Lower lobe of right lung (tissue), 2 donors: ENCODE measurements at regions not wholly inside any gene's neighbourhood (a gene's known extent, or its start where the extent isn't known, plus 50 kb on each side); places are given as distances from the start of the nearest gene placed in this dataset.

Experiments used
- ATAC-seq, 2 donors: fragments of 200-7000 bp; cut with Tn5 transposase; one replicate each; pipeline ENCODE4 v1.9.1; 2020 to 2022; ENCODE audit warnings: mild to moderate bottlenecking in 2 of 2, moderate library complexity in 2 of 2
- DNase-seq: peaks from one replicate; pipeline ENCODE4 v3.0.0-alpha.2; 2020
- H3K27ac ChIP-seq: fragments of 200-600 bp; one replicate; pipeline ENCODE4 v1.8.0; 2022
- H3K27me3 ChIP-seq: fragments of 200-600 bp; one replicate; pipeline ENCODE4 v1.8.0; 2022; ENCODE audit warnings: low read depth
- H3K36me3 ChIP-seq: fragments of 200-600 bp; one replicate; pipeline ENCODE4 v1.8.0; 2022; ENCODE audit warnings: mild to moderate bottlenecking
- H3K4me1 ChIP-seq: fragments of 200-600 bp; one replicate; pipeline ENCODE4 v1.8.0; 2022
- H3K4me3 ChIP-seq: fragments of 200-600 bp; one replicate; pipeline ENCODE4 v1.8.0; 2022; ENCODE audit warnings: mild to moderate bottlenecking
- H3K9me3 ChIP-seq: fragments of 200-600 bp; one replicate; pipeline ENCODE4 v1.8.0; 2022
- intact Hi-C: fragments of 100-400 bp; cut with DNase I; formaldehyde crosslinking; loops from one replicate; pipeline ENCODE4 v1.11.0; 2022
- TF ChIP-seq, protein P1 (sequence below): fragments of 200-600 bp; IDR thresholded peaks from one replicate; pipeline ENCODE4 v1.8.0; 2022; ENCODE audit warnings: antibody characterized with exemption, mild to moderate bottlenecking
- donor health status: DM: no; HTN: yes; CAD: no; lungs with severe emphysema.

DNA sequence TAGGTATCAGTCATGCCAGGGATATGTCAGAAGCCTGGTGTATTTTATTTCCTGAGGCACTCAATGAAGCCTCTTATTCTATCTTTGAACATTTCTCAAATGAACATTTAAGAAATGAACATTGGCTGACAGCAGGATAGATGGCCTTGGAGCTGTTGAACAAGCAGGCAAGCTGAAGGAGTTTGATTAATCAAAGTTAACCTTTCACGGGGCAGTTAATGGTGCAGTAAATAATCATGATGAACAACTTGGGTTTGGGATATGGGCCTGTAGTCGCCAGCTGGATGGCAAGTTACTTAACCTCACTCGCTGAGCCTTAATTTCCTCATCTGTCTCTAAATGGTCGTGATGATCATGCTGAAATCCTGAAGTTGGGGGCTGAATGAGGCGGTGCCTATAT, 333.0 kb downstream of the SFMBT2 start:
- DNase-seq (no peak), ATAC-seq (no peak)
- peaks cover 6% of the 10 kb centered on the region for H3K27me3 ChIP-seq
- no peak overlapping the region for H3K27ac ChIP-seq
- TF ChIP-seq, protein P1, sequence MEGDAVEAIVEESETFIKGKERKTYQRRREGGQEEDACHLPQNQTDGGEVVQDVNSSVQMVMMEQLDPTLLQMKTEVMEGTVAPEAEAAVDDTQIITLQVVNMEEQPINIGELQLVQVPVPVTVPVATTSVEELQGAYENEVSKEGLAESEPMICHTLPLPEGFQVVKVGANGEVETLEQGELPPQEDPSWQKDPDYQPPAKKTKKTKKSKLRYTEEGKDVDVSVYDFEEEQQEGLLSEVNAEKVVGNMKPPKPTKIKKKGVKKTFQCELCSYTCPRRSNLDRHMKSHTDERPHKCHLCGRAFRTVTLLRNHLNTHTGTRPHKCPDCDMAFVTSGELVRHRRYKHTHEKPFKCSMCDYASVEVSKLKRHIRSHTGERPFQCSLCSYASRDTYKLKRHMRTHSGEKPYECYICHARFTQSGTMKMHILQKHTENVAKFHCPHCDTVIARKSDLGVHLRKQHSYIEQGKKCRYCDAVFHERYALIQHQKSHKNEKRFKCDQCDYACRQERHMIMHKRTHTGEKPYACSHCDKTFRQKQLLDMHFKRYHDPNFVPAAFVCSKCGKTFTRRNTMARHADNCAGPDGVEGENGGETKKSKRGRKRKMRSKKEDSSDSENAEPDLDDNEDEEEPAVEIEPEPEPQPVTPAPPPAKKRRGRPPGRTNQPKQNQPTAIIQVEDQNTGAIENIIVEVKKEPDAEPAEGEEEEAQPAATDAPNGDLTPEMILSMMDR, result no peak
- H3K4me1 ChIP-seq, result no peaks in the 10 kb centered on the region
- no peaks in the 10 kb centered on the region for H3K9me3 ChIP-seq
- intact Hi-C loops, result no loop called here
- no peaks in the 10 kb centered on the region for H3K36me3 ChIP-seq
- no peak overlapping the region for H3K4me3 ChIP-seq

GRCh38 chr10:7075851-7076250, 335.0 kb downstream of the SFMBT2 start:
- peaks cover 6% of the 10 kb centered on the region for H3K27me3 ChIP-seq
- no peaks in the 10 kb centered on the region for H3K4me1 ChIP-seq
- ATAC-seq, result no peak
- DNase-seq, result no peak
- TF ChIP-seq, protein P1, result no peak
- H3K9me3 ChIP-seq, result no peaks in the 10 kb centered on the region
- H3K36me3 ChIP-seq, result no peaks in the 10 kb centered on the region
- intact Hi-C loops, result no loop called here
- no peak overlapping the region for H3K4me3 ChIP-seq
- no peak overlapping the region for H3K27ac ChIP-seq

DNA sequence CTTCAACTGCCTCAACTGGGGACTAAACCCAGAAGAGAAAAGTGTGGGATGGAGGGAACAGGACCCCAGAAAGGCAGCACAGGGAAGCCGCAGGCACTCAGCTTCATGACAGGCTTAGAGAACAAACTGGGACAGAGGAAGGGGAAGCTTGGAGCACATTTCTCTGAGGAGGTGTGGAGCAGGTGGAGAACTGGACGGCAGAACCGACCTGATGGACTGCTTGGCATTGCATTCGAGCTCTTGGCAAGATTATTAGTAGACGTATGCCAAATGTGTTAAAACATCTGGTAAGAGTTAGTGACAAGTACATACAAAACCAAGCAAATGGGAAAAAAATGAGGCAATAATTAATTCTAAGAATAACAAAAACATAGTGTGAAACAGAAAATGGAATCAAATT, 335.7 kb downstream of the SFMBT2 start:
- intact Hi-C loops, result no loop called here
- no peaks in the 10 kb centered on the region for H3K9me3 ChIP-seq
- no peaks in the 10 kb centered on the region for H3K4me1 ChIP-seq
- H3K27me3 ChIP-seq, result peaks cover under 1% of the 10 kb centered on the region
- no peaks in the 10 kb centered on the region for H3K36me3 ChIP-seq
- TF ChIP-seq, protein P1, result no peak
- DNase-seq, result no peak
- ATAC-seq, result no peak
- no peak overlapping the region for H3K4me3 ChIP-seq
- no peak overlapping the region for H3K27ac ChIP-seq

DNA sequence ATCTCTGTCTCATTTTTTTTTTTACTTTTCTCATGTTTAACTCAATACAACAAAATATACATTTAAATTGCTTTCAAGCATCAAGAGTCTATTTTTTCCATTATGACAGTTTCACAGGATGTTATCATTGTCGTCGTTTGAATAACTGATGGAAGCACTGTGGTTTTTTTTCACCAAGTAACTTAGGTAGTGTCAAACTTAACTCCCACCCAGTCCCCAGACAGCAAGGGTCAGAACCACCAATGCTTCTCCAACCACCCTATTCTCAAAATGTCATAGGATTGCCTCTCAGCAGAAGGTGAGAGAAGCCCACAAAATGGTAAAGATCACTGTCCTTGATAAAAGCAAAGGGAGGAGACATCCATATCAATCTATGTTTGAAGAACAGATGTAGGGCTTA, 339.4 kb downstream of the SFMBT2 start:
- H3K36me3 ChIP-seq, result no peaks in the 10 kb centered on the region
- no peak overlapping the region for H3K4me3 ChIP-seq
- H3K4me1 ChIP-seq, result no peaks in the 10 kb centered on the region
- no peaks in the 10 kb centered on the region for H3K27me3 ChIP-seq
- intact Hi-C loops, result no loop called here
- ATAC-seq, result no peak
- no peak for DNase-seq
- TF ChIP-seq, protein P1, result no peak
- H3K27ac ChIP-seq, result no peak overlapping the region
- no peaks in the 10 kb centered on the region for H3K9me3 ChIP-seq

DNA sequence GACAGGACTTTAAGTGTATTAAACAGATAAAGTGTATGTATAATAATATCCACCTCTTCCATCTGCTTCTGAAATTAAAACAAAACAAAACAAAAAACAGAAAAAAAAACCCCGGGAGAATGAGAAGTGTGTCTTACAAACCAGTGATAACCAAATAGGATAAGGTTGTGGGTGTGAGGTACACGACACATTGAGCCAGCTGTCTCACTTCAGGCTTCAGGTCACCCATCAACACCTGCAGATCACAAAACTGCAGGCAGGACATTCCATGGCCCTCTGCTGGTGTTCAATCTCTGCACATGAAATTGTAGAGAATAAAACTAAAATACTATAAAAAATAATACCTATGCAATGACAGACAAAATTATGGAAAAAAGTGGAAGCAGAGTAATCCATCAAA, 339.9 kb downstream of the SFMBT2 start:
- H3K27me3 ChIP-seq, result no peaks in the 10 kb centered on the region
- TF ChIP-seq, protein P1, result no peak
- no peaks in the 10 kb centered on the region for H3K9me3 ChIP-seq
- no peaks in the 10 kb centered on the region for H3K4me1 ChIP-seq
- intact Hi-C loops, result no loop called here
- DNase-seq (no peak), ATAC-seq (no peak)
- no peak overlapping the region for H3K27ac ChIP-seq
- no peak overlapping the region for H3K4me3 ChIP-seq
- H3K36me3 ChIP-seq, result no peaks in the 10 kb centered on the region

DNA sequence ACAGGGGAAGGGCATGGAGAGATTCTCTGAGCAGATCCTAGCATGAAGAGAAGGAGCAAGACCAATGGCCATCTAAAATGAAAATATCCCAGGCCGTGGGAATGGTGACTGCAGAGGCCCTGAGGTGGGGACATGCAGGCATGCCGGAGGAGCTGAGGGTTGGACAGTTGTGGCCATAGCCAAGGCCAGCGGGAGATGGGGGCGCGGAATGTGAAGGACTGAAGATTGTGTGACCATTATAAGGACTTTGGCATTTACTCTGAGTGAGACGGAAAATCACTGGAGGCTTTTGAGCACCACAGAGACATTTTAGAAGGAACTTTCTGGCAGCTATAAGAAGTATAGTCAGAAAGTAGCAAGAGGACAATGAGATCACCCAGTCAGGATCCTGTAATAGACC, 341.1 kb downstream of the SFMBT2 start:
- no peaks in the 10 kb centered on the region for H3K4me1 ChIP-seq
- no peaks in the 10 kb centered on the region for H3K27me3 ChIP-seq
- ATAC-seq (no peak), DNase-seq (no peak)
- H3K36me3 ChIP-seq, result no peaks in the 10 kb centered on the region
- H3K27ac ChIP-seq, result no peak overlapping the region
- no peak overlapping the region for H3K4me3 ChIP-seq
- intact Hi-C loops, result no loop called here
- TF ChIP-seq, protein P1, result no peak
- H3K9me3 ChIP-seq, result no peaks in the 10 kb centered on the region
